UCSD-AML1 (cell line): ENCODE measurements at regions not wholly inside any gene's neighbourhood (a gene's known extent, or its start where the extent isn't known, plus 50 kb on each side); places are given as distances from the start of the nearest gene placed in this dataset.

Source experiments
- DNase-seq: peaks from one replicate; lab custom pipeline; 2025; ENCODE audit not compliant: unreplicated experiment; lab: John Stamatoyannopoulos, UW

DNA sequence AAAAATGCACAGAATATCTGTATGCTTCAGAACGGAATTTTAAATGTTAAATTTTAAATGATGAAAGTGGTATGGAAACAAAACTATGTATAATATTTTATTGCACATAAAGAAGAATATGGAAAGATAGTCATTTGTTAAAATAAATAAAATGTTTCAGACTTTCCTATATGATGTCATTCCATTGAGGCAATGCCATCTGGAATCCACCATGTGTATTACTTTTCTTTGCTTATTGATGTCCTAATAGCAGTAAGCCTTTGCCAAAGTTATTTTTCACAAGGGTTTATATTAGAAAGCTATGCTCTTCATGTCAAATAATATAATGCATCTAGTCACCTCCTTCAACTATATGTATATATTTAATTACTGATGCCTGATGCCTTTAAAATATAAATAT is 601.6 kb upstream of the PKDCC start:
- DNase-seq = no peak

DNA sequence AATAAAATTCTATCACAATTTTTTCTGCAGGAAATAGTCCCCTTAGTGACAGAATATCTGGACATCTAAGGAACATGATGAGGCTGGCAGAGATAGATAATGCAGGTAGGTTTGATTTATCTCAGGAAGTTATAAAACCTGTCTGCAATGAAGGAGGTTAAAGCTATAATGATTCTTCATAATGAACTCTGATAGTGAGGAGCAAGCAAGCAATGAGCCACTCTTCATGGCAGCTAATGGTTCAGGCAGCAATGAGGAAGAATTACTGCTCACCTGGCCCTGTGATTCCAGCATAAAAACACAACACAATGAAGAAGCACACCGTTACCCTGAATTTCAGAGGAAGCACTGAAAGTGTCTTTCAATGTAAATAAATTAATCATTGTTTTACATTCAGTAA is 599.6 kb upstream of the PKDCC start:
- DNase-seq = no peak

DNA sequence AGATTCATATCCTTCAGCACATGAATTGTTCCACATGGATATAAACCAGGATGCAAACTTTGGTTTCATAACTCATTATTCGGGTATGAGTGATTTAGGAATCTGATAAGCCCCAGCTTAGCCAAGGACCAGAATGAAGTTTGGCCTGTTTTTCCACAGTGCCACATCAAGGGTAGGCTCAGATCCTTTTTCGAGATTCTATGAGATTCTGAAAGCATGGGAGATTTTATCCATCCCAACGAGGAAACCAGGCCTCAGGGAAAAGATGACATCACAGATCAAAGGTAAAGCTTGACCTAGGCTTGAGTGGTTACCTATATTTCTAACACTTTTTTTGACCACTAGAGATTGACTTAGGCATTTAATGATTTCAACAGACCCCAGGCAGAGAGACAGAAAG is 590.8 kb upstream of the PKDCC start:
- no peak for DNase-seq

DNA sequence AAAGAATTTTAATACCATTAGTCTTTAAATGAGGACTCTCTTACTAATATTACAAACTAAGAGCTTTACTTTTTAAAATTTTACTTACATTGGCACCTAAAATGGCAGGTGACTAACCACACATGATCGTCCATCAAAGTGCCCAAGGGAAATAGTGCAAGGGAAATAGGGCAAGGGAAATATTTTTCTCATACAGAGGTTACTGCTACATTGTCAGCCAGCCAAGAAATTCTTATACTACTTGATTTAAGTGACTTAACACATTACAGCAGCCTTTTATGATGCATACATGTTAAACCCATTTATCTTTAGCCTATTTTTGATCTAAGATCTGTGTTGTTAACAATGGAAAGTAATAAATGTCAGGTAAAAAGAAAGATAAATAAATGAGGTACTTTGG is 587.2 kb upstream of the PKDCC start:
- no peak for DNase-seq

DNA sequence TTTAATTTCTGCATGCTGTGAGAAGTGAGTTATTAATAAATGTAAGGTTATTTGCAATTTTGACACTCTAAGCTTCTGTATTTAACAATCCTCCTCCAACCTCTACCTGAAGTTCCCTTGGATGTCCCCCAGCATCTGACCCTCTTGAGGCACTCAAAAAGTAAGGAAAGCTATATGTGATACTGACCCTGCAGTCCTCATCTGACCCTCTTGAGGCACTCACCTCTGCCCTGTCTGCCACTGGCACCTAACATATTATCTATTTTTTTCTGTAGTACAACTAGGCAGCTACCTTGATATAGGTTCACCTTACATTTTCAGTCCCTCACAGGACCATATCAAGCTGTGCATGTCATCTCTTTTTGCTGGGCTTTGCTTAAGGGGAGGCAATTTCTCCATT is 583.4 kb upstream of the PKDCC start:
- no peak for DNase-seq

DNA sequence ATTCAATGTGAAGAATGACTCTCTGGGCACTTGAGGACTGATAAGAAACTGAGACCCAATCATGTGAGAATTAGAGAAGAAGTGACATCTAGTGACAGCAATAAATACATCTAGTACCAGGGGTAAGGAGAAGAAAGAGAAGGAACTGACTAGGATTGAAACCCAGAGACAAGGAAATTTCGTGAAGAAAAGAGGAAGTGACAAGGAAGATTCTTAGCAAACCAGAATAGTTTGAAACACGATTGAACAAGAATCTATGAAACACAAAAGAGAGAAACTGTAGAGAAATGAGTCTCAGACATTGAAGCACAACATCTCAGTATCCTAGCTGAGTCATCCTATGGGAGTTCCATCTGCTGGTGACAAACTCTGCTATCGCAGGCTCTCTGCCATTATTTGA is 571.9 kb upstream of the PKDCC start:
- DNase-seq = no peak

DNA sequence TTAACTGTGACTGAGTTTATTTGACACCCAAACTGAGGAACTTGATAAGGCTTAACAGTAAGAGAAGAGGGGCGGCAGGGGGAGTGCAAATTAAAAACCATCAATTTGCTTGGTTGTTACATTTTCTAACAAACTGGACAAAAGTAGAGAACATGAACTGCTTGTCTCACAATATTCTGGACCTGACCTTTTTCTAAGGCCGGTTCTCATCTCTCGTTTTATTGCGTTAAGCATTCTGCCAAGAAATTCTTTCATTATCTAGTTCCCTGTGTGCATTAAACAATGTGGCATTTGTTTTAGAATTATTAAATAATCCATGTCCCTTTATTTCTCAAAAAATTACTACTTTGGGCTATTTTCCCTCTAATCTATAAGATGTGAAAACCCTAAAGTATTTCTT is 565.2 kb upstream of the PKDCC start:
- DNase-seq = no peak

DNA sequence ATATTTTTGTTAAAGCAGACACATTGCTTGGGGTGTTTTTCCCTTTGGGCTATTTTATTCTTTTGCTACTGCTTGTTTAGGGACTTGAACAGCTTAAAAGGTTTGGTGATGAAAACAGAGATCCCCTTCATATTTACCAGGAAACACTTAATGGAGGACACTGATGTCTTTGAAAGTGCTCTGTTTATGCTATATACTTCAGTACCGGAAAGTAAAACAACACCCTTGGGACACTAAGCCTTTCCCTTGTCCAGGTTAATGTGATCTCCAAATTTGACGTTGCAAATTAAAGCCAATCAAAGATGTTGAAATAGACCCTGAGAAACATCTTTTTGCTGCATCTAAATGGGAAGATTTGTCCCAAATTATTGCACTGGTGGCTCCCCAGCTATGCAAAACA is 564.6 kb upstream of the PKDCC start:
- no peak for DNase-seq

DNA sequence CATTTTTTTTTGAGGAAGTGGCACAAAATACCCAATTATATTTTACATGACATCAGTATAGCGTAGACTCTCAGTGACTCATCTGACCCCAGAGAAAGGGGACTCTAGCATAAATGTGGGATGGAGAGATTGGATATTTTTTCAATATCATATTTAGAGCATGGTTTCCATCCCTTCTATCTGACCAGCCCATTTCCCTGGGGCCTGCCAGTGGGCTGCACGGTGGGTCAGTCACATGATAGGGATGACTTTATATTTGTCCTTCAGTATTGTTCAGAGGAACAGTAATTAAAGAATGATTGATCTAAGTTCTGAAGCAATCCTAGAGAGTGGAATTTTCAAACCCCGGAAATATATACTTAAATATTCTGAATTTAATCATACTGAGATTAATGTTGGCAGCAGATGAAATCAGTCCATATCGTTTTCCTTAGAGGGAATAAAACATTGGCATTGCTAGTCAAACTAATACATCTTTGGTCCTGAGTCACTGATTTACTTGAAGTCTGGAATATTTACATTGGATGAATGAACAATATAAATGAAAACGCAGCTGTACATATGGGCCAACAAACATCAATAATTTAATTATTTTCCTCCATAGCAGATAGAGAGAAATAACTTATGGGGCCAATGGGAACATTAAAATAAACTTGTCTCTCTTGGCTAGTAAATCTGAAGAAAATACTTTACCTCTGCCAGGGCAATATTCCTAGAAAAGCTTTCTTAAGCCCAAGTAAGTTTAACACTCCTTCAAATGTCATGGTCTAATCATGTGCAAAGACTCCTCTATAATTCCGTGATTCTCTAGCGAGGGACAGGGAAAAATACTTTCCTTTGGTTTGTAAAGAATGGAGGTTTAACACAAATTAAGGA is 563.6 kb upstream of the PKDCC start:
- DNase-seq = no peak

DNA sequence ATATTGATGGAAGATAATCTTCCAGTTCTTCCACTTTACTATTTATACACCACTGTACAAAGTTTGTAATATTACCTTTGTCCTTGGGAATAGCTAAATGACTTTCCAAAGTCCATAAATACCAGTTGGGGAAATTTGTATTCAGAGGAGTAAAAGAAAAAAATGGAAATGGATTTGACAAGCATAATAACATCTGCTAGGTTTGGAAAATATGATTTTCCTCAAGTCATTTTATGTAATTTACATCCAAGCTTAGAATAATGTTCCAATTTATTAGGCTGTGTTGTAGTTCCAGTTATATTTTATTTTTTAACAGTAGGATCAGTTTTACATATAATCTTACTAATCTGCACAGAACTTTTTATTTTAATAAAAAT is 563.0 kb upstream of the PKDCC start:
- no peak for DNase-seq

DNA sequence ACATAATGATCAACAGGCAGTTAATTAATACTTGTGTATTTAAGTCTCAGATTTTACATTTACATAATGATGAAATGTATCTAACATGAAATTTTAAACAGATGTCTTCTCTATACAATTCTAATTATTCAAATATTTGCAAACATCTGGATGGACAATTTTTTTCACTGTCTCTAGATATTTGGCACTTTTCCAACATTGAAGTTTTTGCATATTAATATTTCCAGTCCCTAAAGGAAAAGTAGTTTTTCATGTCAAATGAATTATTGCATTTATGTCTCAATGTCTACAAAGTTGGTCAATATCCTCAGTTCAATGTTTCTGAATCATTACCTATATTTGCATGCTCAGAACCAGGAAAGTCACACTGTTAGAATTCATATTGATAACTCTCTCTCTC is 560.9 kb upstream of the PKDCC start:
- DNase-seq = no peak

DNA sequence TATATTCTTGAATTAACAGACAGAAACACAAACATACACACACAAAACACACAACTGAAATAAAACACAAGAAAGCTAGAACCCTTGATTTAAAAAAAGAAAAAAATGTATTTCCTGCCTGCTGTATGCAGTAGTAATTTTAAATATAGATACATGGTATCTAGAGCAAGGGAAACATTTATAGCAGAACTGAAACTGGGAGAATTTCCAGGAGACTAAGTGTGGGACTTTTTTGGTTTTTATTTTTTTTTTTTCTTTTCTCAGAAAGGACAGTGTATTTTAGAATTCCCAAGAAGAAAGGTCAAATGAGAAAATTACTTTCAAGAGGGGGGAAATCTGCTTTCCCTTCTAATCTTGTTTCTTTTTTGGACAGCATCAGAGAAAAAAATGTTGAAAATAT is 558.9 kb upstream of the PKDCC start:
- no peak for DNase-seq

DNA sequence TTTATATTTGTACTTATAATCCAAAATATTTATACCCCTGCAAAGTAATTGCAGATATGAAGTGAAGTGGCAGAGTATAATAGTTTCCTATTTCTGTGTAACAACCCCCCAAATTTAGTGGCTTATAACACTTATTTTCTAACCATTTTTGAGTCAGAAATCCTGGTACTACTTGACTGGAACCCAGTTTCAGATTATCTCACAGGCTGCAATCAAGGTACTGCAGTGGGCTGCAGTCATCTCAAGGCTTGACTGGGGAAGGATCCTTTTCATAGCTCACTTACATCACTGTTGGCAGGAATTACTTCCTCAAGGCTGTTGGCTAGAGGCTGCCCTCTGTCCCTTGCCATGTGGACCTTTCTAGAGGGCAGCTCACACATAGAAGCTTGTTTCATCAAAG is 558.2 kb upstream of the PKDCC start:
- no peak for DNase-seq

DNA sequence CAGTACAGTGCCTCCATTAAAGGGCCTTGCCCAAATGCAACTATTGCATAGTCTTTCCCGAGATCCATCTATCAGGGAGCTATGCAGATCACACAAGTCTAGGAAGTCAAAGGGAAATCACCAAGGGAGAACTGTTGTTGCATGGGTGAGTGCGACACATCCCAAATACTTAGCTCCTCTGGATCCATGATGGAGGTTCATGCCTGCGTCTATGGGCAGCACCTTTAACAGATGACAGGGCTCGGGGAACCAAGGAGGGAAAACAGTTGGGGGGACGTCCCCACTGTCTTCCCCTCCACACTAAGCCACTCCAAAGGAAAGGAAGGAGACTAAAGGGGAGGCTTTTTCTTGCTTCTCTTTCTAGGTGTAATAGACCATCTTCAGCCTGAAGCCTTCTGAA is 552.8 kb upstream of the PKDCC start:
- no peak for DNase-seq

DNA sequence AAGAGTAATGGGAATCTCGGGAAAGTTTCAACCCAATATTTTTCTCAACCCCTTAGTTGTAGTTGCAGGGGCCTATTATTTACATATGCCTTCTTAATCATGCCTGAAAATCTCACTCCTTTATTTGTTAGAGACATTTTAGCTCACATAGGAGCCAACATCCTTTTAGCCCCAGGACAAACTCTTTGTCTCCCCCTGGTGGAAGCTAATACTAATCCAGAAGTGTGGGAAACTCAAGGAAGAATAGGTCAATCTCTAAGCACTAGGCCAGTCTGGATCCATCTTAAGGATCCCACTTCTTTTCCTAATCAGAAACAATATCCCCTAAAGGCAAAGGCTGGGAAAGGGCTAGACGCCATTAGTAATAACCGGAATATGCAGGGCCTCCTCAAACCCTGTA is 550.9 kb upstream of the PKDCC start:
- DNase-seq = no peak

DNA sequence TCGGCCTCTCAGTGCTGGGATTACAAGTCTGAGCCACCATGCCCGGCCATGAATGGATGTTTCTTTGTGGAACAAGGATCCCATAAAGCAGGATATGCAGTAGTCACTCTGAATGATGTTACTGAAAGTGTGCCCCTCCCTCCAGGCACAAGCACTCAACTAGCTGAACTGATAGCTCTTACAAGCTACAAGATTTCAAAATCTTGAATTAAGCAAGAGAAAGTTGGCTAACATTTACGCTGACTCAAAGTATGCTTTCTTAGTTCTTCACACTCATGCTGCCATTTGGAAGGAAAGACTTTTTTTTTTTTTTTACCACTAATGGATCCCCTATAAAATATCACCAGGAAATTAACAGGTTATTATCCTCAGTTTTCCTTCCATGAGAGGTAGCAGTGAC is 549.0 kb upstream of the PKDCC start:
- no peak for DNase-seq

DNA sequence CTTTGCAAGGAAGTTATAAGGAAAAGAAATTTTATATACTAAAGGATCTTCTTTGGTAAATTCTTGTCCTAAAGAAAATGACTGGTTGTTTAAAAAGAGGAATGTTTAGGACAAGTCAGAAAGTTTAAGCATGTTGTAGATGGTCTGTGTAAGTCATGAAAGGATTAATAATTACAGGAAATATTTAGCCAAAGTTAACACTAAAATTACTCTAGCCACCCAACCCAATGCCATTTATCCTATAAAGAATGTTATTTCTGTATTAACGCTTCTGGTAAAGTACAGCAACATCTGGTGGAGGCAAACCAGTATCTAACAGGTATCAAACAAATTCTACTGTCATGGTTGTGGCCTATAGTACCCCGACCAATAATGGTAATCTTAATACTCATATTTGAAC is 546.9 kb upstream of the PKDCC start:
- DNase-seq = no peak

DNA sequence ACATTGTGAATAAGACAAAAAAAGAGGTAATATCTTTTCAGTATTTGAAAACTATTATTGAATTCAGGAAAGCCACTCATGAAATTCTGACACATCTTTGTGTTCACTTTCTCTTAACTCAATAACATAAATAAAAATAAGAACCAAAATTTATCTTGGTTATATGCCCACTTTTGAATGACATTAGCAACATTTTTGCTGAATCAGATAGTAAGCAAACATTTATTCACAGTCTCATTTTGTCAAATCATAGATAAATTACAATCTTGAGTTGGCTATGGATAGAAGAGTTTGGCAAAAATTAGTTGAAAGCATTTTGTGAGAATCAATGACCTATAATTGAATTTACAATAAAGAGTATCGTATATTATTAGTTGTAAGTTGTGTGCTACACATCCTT is 545.1 kb upstream of the PKDCC start:
- no peak for DNase-seq

DNA sequence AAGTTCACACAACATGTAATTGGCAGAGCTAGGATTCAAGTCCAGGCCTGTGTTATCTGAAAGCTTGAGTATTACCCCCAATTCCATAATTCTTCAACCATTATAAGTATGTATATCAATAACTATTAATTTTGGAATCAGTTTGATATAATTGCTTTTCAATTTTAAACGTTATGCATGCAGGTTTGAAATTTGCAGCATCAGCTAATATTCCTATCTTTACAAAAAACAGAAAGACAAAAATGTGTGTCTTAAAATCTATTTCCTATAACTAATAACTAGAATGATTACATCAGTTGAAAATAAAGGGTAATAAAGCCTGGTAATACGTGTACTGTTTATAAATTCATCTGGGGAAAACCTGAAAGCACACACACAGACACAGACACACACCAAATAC is 543.3 kb upstream of the PKDCC start:
- no peak for DNase-seq

DNA sequence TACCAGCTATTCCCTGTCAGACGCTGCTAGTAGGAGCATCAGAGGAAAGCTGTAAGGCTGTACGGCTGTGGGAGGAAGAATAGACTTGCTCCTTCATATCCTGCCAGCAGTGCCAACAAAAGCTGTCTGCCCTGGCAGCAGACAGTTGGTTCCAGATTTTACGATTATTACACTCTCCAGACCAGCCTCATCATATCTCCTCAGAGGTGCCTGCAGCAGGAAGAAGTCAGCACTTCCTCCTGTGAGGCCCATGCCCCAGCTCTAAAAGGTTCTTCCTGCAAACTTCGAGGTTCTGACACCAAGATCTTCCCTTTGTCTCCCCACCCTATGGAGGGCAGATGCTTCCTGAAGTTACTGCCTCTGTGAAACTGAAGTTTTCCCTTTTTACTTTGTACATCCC is 537.7 kb upstream of the PKDCC start:
- peak; percentile 34 for DNase-seq

DNA sequence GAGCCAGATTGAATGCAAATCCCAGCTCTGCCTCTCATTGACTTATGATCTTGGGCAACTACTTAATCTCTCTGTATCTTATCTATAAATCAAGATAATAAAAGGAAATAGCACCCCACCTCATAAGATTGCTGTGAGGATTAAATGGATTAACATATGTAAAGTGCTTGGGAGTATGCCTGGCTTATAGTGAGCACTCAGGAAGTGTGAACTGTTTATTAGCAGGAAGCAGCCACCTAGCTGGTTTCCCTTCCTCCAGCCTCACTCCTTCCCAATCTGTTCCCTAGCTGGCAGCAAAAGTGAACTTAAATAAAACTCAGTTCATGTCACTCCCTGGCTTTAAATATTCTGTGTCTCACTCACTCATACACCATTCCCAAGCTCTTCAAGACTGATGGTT is 526.6 kb upstream of the PKDCC start:
- peak; percentile 17 for DNase-seq

DNA sequence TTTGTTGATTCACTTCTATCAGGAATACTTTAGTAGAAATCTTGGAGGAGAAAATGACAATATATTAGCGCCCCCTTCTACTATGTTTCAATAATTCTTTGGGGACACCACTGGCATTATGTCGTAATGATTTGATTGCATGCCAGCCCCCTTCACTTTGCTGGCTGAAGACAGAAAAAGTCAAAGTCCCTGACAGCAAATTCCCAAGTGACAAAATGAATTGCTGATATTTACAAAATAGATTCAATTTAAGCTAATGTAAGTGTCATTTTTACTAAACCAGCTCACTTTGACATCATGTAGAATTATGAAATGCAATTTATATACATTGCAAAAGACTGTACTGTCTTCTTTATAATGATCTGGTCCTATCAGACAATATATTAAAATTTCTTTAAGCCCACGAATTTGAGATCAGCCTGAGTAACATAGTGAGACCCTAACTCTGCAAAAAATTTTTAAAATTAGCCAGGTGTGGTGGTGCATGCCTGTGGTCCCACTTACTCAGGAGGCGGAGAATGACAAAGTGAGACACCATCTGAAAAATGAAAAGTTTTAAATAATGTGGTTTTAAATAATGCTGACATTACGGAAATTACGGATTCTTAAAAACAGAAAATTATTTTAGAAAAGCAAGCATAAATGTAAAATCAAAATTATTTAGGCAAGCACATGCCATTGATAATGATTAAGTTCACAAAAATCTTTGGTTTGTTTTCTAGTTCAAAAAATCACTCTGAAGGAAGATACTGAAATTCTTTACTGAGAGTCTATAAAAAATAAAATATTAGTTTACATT is 520.1 kb upstream of the PKDCC start:
- no peak for DNase-seq

DNA sequence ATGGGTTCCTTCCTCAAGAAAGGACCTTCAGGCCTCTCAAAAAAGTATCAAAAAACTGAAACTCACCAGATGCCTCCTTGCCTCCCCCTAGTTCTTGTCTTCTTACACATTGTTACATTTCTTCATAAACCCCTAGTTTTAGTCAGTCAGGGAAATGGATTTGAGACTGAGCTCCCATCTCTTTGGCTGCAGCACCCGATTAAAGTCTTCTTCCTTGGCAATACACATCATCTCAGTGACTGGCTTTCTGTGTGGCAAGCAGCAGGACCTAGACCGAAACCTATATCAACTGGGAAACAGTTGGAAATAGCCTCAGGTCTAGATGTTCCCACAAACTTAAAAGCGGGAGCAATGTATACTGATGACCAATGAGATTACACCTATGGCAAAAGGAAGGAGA is 512.2 kb upstream of the PKDCC start:
- DNase-seq = no peak
